SK-N-MC (cell line): ENCODE measurements at regions not wholly inside any gene's neighbourhood (a gene's known extent, or its start where the extent isn't known, plus 50 kb on each side); places are given as distances from the start of the nearest gene placed in this dataset.

Experiments used
- FOXP2 ChIP-seq: optimal IDR thresholded peaks from 2 replicates; pipeline ENCODE3; 2011; ENCODE audit warnings: mild to moderate bottlenecking, moderate library complexity; ENCODE audit not compliant: insufficient read depth; ENCODE audit errors: extremely low read length, control extremely low read depth
- POLR2AphosphoS5 ChIP-seq: IDR thresholded peaks from 2 replicates; pipeline ENCODE4 v1.6.1; 2012; ENCODE audit warnings: mild to moderate bottlenecking, low read depth, low read length, borderline replicate concordance

DNA sequence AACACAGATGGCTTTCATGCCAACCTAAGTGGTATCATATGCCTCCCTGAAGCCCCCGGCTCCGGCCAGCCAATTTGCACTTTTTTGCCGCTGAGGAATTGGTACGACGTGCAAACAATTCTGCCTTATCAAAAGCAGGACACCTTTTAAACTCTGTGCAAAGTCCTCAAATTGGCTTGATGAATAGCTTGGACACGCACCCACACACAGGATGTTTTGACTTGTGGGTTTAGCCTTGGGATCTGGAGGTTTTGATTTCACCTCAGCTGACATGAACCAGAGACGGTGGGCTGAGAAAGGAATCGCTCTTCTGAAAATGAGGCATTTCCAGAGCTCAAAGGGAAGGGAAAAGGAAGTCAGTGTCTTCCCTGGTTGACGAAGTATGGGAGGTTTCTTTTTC lies 110.8 kb upstream of the SHOX start:
- no peak for TF ChIP-seq POLR2AphosphoS5
- no peak for TF ChIP-seq FOXP2
